ENCODE measurements at regions not wholly inside any gene's neighbourhood (a gene's known extent, or its start where the extent isn't known, plus 50 kb on each side); places are given as distances from the start of the nearest gene placed in this dataset.

- no peak for TF ChIP-seq CTCF (IDR thresholded peaks at IDR 0.05; ENCODE audit: low read depth, low read length)
- TF ChIP-seq EZH2phosphoT487 (IDR thresholded peaks at IDR 0.05; ENCODE audit: low read depth), result no peak
Measured at GRCh38 chr5:118022062-118022461, 966.3 kb downstream of the DTWD2 start.

Measured in OCI-LY3 (cell line).